ENCODE measurements at regions not wholly inside any gene's neighbourhood (a gene's known extent, or its start where the extent isn't known, plus 50 kb on each side); places are given as distances from the start of the nearest gene placed in this dataset.
"Not testable (repeated sequence)": the region's sequence is repeated elsewhere in the genome, so short reads cannot be mapped to it uniquely, and the experiment has no call there.

DNA sequence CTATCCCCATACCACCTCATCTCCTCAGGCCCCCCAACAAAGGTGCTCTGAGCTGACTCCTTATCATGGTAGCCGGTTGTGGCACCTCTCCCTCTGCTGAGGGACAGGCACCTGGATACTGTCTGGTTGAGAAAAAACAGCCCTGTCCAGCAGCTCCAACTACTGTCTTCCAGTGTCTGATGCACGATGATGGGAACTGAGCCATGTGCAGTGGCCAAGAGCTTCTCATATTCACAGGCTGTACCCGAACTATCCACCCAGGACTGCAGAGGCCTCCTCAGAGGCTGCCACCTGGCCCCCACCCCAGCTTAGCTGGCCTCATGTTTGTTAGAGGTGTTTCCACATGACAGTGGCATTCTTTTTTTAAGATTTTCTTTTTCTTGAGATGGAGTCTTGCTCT is 149.9 kb downstream of the BCL2L11 start:
- H3K27me3 Mint-ChIP-seq (ENCODE audit: insufficient read depth); H3K4me3 Mint-ChIP-seq; H3K27ac Mint-ChIP-seq; H3K9me3 Mint-ChIP-seq; H3K4me1 Mint-ChIP-seq (ENCODE audit: low read depth); H3K36me3 Mint-ChIP-seq (ENCODE audit: low read depth); DNase-seq: not testable (repeated sequence)

DNA sequence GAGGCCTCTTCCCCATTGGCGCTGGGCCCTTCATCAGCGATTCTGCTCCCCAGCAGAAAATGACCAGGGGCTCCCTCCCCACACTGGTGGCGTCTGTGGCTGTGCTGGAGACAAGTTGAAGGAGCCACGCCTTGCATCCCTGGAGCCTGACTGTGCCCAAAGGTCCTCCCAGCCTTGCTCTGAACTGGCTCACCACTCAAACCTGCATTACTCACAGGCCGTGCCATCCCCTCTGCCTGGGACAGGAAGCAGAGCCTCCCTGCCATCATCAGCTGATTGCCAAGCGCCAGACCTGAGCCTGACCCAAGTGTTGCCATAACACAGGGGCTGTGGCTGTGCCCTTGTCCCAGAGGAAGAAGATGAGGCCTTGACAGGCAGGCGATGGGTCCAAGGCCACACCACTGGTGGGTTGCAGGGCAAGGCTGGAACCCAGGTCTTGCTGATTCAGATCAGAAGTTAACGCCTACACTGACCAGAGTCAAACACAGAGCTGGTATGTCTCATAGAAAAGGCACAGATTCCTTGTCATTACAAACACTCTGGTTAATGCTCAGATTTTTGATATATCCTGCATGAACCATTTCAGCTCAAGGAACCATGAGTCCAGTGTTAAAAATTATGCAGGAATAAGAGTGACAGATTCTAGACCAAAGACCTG is 151.1 kb downstream of the BCL2L11 start:
- H3K27ac Mint-ChIP-seq; H3K9me3 Mint-ChIP-seq; H3K27me3 Mint-ChIP-seq (ENCODE audit: insufficient read depth); H3K4me1 Mint-ChIP-seq (ENCODE audit: low read depth); DNase-seq; H3K4me3 Mint-ChIP-seq; H3K36me3 Mint-ChIP-seq (ENCODE audit: low read depth): not testable (repeated sequence)

DNA sequence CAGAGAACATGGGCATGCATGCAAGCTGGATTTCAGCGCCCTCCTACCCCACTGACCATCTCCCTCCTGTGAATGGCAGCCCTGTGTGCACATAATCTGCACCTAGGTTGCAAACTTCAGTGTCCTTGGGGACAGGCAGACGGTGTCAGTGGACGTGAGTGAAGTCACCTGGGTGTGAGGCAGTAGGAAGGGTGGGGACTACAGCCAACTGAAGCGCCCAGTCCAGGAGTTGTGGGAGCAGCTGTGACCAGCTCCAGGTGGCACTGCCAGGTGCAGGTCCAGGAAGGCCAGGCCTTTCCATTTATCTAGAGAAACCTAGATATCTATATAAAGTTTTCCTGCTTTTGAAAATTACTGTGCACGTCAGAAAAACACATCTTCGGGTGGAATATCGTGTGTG is 152.3 kb downstream of the BCL2L11 start:
- not testable (repeated sequence) for H3K4me1 Mint-ChIP-seq (ENCODE audit: low read depth); H3K9me3 Mint-ChIP-seq; DNase-seq; H3K36me3 Mint-ChIP-seq (ENCODE audit: low read depth); H3K27me3 Mint-ChIP-seq (ENCODE audit: insufficient read depth); H3K27ac Mint-ChIP-seq; H3K4me3 Mint-ChIP-seq

DNA sequence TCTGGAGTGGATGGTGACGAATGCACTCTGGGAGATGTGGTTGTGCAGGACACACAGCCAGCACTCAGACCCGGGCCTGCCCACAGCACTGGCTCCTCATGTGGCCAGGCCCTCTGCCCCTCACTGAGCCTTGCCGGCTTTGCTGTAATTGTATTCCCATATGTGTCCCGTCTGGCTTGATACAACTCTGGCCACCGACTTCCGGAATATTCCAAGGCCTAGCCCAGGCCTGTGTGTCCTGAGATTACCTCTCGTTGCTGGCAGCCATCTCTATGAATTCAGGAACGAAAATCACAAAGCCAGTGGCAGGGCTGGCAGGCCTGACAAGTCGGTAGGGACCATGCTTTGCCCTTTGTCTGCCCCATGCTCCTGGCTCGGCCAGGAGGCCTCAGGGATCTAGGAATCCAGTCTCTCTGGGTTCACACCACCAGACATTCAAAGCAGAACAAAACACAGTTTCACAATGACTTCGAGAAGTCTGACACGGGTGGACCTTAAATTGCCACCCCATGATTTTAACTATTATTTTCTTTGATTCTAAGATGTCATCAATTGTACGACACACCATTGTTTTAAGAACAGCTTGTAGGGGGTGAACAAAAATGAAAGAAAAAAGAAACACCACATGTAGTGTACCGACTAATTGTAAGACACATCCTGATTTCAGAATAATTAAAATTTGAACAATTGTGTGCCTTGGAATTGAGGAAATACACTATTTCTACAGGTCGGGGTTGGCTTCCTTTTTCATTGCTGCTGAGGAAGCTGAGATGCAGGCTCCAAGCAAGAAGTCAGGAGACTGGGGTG is 154.5 kb downstream of the BCL2L11 start:
- not testable (repeated sequence) for H3K9me3 Mint-ChIP-seq; H3K4me1 Mint-ChIP-seq (ENCODE audit: low read depth); H3K27me3 Mint-ChIP-seq (ENCODE audit: insufficient read depth); H3K36me3 Mint-ChIP-seq (ENCODE audit: low read depth); H3K27ac Mint-ChIP-seq; DNase-seq; H3K4me3 Mint-ChIP-seq

DNA sequence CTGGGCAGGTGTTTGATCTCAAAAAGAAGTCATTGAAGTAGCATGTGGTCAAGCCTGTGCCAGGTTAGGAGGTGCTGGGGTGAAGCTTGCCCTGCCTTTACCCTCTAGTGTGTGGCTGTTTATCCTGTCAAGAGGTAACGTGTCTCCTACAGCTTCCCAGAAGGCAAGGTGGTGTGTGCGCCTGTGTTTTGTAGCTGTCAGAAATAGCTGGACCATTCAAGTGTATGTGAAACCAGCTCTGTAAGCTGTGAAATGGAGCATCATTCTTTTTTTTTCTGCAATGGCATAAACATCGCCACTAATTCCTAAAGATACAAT is 155.1 kb downstream of the BCL2L11 start:
- H3K27me3 Mint-ChIP-seq (ENCODE audit: insufficient read depth); H3K9me3 Mint-ChIP-seq; H3K4me1 Mint-ChIP-seq (ENCODE audit: low read depth); H3K27ac Mint-ChIP-seq; DNase-seq; H3K4me3 Mint-ChIP-seq; H3K36me3 Mint-ChIP-seq (ENCODE audit: low read depth): not testable (repeated sequence)

DNA sequence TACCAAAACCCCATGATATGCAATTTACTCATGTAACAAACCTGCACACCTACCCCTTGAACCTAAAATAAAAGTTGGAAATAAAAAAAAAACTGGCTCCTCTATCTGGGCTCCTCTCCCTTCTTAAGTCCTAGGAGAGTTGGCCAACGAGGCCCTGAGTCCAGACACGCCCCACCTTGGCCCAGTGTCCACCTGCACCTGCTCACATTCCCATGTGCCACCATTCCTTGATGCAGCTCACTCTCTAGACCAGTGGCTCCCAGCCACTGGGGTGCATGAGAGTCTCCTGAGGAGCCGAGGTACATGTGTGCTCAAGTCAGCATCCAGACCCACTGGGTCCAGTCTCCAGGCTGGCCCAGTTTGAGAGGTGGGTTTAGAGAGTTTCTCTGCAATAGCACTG is 157.4 kb downstream of the BCL2L11 start:
- H3K27ac Mint-ChIP-seq; H3K9me3 Mint-ChIP-seq; H3K4me1 Mint-ChIP-seq (ENCODE audit: low read depth); H3K4me3 Mint-ChIP-seq; DNase-seq; H3K36me3 Mint-ChIP-seq (ENCODE audit: low read depth); H3K27me3 Mint-ChIP-seq (ENCODE audit: insufficient read depth): not testable (repeated sequence)

DNA sequence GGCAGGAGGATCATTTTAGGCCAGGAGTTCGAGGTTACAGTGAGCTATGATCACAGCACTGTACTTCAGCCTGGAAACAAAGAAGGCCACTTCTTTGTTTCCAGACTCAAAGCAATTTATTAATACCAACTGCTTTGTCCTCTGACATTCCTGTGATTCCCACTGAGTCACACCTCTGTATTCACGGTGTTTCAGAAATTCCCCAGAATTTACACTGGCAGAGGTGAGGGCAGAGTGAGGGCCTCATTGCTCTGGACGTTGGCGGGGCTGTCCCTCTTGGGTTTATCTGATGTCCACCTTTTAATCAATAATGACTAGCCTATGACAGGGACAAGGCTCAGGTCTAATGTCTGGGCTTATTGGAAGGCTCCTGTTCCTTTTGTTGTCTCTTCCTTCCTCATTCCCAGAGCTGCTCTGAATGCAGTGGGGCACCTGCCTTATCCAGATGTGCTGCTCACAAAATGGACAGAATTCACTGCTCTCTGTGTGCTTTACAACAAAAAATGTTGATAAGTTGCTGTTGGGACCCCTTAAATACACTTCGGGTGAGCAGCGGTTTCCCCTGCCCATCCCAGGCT is 160.1 kb downstream of the BCL2L11 start:
- H3K27ac Mint-ChIP-seq; H3K27me3 Mint-ChIP-seq (ENCODE audit: insufficient read depth); H3K36me3 Mint-ChIP-seq (ENCODE audit: low read depth); DNase-seq; H3K4me1 Mint-ChIP-seq (ENCODE audit: low read depth); H3K9me3 Mint-ChIP-seq; H3K4me3 Mint-ChIP-seq: not testable (repeated sequence)

DNA sequence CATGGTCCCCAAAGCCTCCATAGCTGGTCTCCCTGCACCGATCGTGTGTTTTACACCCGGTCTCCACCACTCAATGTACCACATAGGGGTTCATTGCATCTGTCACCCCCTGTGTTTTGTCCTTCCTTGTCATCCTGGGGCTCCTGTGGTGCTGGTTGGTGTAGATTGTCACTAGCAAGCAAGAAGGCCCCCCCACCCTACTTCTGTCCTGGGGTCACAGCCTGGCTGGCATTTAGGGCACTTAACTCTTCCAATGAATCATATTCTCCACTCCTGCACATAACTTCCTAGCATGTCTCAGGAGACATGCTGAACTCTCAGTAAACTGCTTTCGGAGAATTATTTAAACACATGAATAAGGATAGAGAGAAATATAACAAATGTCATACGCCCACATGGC is 161.4 kb downstream of the BCL2L11 start:
- not testable (repeated sequence) for H3K4me3 Mint-ChIP-seq; H3K27me3 Mint-ChIP-seq (ENCODE audit: insufficient read depth); H3K4me1 Mint-ChIP-seq (ENCODE audit: low read depth); H3K9me3 Mint-ChIP-seq; H3K27ac Mint-ChIP-seq; H3K36me3 Mint-ChIP-seq (ENCODE audit: low read depth); DNase-seq

DNA sequence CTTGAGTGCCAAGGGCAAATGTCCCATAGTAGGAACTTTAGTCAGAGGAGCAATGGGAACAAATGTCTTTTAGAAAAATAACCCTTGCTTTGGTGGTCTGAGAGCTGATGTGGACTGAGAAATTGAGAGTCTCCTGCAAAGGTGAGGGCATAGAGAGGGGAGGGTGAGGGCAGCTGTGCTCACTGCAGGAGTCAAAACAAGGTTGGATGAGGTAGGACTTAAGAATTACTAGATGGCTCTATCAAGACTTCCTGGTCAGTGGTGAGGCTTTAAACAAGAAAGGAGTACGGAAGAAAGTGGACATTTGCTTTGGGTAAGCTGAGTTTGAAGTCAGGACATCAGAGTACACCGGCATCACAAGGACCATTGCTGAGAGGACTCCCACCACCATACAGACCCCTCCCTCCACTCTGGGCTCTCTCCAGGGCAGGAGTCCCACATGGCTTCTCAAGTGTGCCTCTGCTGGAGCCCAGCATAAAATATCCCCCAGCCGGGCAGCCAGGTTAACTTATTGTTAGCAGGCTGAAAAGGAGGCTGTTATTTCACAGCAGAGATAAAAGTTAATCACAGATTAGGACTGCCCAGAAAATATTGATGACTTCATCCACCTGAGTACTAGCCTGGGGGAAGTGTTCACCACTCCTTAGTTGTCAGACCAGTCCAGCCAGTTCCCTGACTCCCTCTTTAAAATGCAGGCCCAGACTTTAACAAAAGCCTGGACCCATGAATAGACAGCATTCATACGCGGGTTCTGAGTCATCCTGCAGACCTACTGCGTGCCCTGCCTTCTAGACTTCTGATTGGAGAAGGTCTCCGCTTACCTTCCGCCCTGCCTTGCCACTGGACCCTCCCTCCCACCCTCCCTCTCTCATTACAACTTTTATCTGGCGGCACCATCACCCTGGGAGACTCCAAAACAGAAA is 167.2 kb downstream of the BCL2L11 start:
- H3K27me3 Mint-ChIP-seq (ENCODE audit: insufficient read depth); H3K9me3 Mint-ChIP-seq; H3K4me1 Mint-ChIP-seq (ENCODE audit: low read depth); H3K27ac Mint-ChIP-seq; DNase-seq; H3K36me3 Mint-ChIP-seq (ENCODE audit: low read depth); H3K4me3 Mint-ChIP-seq: not testable (repeated sequence)

DNA sequence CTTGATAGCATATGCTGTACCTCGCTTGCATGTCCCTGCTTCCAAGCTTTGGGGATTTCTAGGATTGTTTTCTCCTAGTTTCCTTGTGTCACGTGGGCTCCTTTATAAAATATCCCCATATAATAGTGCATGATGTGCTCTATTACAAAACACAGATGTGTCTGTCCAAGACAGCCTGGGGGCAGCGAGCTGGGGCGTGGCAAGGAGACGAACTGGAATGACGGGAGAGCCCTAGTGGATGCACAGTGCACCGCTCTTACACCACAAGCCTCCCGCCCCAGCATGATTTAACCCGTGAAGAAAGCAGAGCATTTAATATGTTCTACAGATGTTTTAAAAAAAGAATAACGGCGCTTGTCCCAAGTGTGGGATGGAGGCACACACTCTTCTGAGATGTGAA is 169.7 kb downstream of the BCL2L11 start:
- H3K27me3 Mint-ChIP-seq (ENCODE audit: insufficient read depth); H3K9me3 Mint-ChIP-seq; H3K36me3 Mint-ChIP-seq (ENCODE audit: low read depth); H3K4me3 Mint-ChIP-seq; H3K4me1 Mint-ChIP-seq (ENCODE audit: low read depth); H3K27ac Mint-ChIP-seq; DNase-seq: not testable (repeated sequence)

DNA sequence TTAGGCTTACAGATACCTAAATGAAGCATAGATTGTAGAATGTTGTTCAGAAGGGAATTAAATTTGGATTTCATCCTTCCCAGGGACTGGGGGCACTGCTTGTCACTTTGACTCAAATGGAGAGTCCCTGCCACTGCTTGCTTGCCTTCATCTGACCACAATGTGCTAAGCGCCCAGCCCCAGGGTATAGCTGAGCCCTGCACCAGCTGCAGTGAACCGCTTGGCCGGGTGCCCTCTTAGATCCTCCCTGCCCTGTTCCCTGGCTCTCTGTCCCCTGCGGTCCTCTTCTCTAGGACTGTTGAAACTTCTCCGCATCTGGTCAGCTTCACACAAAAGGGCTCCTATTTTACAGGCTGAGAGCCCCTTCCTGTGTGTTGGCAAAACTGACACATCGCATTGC is 170.9 kb downstream of the BCL2L11 start:
- H3K27me3 Mint-ChIP-seq (ENCODE audit: insufficient read depth); H3K4me1 Mint-ChIP-seq (ENCODE audit: low read depth); H3K27ac Mint-ChIP-seq; H3K9me3 Mint-ChIP-seq; H3K36me3 Mint-ChIP-seq (ENCODE audit: low read depth); H3K4me3 Mint-ChIP-seq; DNase-seq: not testable (repeated sequence)

DNA sequence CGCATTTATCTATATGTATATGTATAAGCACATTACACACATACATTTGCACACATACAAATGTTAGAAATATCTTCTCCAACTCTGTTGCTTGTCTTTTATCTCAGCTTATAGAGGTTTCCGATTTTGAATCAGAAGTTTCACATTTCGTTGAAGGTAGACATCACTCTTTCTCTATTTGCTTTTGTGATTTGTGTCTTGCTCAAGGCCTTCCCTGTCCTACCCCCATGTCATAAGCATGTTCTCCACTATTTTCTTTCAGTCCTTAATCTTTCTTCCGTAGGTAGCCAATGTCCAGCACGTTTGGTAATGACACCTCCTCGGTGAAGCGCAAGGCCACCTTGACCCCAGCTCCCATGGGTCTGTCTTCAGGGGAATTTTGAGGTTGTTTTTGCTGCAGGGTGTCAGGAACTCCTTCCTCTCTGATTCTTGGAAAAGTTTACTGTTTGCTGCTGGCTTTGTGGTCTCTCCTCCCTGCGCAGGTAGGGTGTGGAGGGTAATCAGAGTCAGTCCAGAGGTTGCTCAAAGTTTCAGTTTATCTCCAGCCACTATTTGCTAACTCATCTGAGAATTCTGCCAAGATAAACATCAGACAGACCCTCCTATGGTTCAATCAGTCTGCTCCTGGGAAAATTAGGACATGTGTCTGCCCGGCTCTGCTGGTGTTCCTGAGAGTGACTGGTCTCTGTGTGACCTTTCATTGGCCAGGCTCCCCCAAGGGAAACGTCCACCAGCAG is 171.7 kb downstream of the BCL2L11 start:
- H3K36me3 Mint-ChIP-seq (ENCODE audit: low read depth); H3K27me3 Mint-ChIP-seq (ENCODE audit: insufficient read depth): not testable (repeated sequence)

DNA sequence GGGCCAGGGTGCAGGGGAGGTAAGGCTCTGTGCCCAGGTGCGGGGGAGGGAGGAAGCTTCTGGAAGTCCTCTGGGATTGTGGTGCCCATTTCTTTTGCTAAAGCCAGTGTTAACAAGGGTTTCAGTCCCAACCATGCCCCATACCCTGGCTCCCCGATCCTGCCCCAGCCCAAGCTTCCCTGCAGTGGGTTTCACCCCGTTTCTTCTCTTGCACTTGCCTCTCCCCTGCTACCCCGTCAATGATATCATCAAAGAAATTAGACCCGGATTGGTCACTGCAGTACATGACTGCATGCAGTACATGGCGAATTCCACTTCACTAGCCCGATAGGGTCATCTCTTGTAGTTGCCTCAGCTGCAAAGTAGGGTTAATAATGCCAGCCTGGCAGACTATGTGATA is 174.0 kb downstream of the BCL2L11 start:
- not testable (repeated sequence) for H3K36me3 Mint-ChIP-seq (ENCODE audit: low read depth); H3K9me3 Mint-ChIP-seq; H3K27ac Mint-ChIP-seq; H3K4me1 Mint-ChIP-seq (ENCODE audit: low read depth); H3K27me3 Mint-ChIP-seq (ENCODE audit: insufficient read depth); DNase-seq; H3K4me3 Mint-ChIP-seq

More for the DNA sequence above, 171.7 kb downstream of the BCL2L11 start:
- not testable (repeated sequence) for DNase-seq; H3K4me1 Mint-ChIP-seq (ENCODE audit: low read depth); H3K4me3 Mint-ChIP-seq; H3K9me3 Mint-ChIP-seq; H3K27ac Mint-ChIP-seq
